ENCODE measurements at regions not wholly inside any gene's neighbourhood (a gene's known extent, or its start where the extent isn't known, plus 50 kb on each side); places are given as distances from the start of the nearest gene placed in this dataset.
"Not testable (repeated sequence)": the region's sequence is repeated elsewhere in the genome, so short reads cannot be mapped to it uniquely, and the experiment has no call there.

DNA sequence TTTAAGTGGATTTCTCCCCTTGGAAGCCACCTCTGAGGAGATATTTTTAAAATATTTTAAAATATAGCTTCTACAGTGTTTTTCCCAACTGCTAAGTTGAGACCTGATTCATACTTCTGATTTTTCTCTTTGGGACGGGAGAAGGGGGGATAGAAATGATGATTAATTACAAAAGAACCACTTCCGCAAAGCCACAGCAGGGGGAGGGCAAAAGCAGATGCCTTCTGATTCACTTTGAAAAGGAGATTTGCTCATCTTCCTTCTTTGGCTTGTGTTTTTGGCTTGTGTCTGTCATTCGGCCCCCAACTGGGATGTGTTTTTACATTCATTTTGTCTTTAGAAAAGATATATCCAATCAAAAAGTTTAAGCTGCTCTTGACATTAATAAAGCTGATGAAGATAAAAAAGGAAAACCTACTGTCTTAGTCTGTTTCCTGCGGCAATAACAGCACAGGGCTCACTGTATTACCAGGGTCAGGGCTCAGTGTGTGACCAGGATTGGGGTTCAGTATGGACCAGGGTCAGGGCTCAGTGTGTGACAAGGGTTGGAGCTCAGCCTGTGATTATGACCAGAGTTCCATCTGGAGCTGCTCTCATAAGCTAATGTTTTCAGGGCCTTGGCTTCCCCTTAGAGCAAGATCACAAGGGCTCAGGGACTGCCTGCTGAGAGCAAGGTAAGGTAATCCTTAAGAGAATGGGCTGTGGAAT, 223.2 kb downstream of the MTHFS start:
- no peak for ATAC-seq

DNA sequence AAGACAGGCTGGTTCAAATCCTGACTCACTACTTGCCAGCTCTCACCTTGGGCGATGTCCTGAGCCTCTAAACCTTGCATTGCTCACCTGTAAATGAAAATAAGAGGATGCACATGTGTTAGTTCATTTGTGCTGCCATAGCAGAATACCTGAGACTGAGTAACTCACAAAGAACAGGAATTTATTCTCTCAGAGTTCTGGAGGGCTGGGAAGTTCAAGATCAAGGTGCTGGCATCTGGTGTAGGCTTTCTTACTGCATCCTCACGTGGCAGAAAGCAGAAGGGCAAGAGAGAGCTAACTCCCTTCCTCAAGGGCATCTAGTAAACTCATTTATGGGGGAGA, 222.7 kb downstream of the MTHFS start:
- no peak for ATAC-seq

- ATAC-seq = no peak
Measured at GRCh38 chr15:79675982-79676381, 220.8 kb downstream of the MTHFS start.

- no peak for ATAC-seq
Measured at GRCh38 chr15:79676621-79677020, 220.2 kb downstream of the MTHFS start.

DNA sequence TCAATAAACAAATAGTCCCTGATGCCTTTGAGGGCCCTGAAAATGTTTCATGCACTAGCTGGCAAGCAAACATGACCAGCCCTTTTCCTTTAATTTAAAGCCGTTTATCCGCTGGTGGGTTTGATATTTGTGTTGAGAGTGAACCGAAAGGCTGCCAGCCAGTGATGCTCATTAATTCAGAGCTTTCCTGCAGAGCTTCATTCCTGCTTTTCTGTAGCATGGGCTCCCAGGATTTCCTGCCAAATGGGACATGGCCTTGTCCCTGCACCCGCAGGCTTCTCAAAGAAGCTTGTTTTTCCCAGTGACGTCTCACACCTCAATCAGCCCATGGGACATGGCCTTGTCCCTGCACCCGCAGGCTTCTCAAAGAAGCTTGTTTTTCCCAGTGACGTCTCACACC, 219.6 kb downstream of the MTHFS start:
- no peak for ATAC-seq

DNA sequence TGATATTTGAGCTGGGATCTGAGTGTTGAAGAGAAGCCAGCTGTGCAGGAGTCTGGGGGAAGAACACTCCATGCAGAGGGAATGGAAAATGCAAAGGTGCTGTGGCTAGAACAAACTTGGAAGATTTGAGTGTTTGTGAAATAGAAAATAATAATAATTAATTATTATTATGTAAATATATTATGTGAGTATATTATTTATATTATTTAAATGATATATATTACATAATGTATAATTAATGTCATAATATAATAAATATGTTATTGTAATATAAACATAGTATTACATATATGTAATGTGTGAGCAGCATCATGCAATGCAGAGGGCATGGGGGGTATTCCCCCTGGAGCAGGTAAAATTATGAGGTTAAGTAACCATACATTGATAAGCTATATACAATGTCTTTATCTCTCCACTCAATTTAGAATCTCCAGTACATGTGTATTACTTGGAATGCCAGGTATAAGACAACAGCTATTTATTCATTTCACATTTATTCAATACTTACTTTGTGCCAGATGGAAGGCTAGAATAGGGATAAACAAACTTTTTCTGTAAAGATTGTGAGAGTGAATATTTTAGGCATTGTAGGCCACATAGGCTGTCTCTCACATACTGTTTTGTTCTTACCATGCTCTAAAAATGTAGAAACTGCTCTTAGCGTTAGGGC, 218.6 kb downstream of the MTHFS start:
- no peak for ATAC-seq

DNA sequence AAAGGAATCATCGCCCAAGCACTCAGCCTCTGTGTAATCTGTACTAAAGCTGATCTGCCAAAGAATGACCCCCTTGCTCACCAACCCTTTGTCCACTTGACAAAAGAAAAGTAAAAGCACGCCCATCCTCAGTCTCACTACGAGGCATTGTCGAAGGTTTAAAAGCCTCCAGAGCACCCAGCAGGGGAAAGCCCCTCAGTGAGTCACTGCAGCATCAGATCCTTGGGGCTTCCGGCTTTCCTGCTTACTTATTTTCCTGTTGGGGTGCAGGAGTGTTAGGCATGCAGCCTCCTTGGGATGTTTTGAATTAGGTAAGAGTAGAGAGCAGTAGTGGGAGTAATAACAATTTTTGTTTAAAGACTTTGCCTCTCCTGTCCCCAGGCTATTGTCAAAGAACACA, 216.1 kb downstream of the MTHFS start:
- peak; percentile 42 for ATAC-seq

DNA sequence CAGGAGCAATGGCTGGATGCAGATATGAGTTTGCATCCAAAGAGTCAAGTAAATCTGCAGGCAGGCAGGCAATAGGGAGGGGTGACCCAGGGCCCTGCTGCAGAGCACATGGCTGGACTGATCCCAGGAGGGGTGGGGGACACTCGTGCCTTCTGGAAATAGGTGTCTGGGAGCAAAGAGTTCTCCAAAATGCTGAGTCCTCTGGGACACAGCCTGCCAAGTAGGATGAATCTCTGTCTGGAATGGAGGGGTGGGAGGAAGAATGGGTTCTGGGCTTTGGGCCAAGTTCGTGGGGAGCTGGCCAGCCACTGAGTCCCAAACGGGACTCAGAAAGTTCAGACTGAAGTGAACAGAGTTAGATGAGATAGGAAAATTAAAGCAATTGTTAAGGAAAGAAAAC, 214.5 kb downstream of the MTHFS start:
- ATAC-seq = no peak

- no peak for ATAC-seq
Measured at GRCh38 chr15:79682851-79683288, 213.9 kb downstream of the MTHFS start.

- ATAC-seq = no peak
Measured at GRCh38 chr15:79689030-79689429, 207.8 kb downstream of the MTHFS start.

GRCh38 chr15:79700951-79701480, 195.8 kb downstream of the MTHFS start:
- ATAC-seq = no peak

- no peak for ATAC-seq
Measured at GRCh38 chr15:79702621-79703020, 194.2 kb downstream of the MTHFS start.

DNA sequence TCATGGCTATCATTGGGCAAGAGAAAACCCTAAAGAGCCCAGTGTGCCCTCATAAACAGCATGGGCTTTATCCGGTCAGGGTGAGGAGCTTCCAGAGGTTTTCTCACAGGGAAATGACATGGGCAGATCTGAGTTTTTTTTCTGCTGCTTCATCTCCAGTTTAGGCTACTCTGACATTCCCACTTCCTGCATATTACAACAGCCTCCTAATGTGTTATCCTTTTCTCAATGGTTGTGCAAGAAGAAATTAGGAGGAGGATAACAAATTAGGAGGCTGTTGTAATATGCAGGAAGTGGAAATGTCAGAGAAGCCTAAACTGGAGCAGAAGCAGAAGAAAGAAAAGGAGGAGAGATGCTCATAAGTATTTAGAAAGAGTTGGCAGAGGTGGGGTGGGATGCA, 175.6 kb downstream of the MTHFS start:
- no peak for ATAC-seq

- ATAC-seq = no peak
Measured at GRCh38 chr15:79724312-79724711, 172.5 kb downstream of the MTHFS start.

GRCh38 chr15:79724804-79725203, 172.0 kb downstream of the MTHFS start:
- no peak for ATAC-seq

DNA sequence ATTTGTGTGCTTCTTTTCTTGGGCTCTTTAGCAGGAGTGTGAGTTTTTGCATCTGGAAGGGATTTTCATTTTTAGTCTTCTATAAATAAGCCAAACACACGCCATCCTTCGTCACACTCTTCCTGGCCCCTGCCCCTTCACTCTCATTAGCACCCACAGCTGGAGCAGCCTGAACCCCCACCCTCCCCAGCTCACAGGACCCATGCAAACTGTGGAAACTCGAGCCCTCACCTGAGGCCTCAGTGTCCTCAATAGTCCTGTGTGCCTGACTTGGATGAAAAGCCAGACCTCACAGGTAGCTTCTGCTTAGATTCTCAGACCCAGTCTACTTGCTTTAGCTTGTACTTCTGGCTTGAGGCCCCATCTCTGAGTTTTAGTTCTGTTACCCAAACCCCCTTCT, 167.9 kb downstream of the MTHFS start:
- ATAC-seq = no peak

- ATAC-seq = no peak
Measured at GRCh38 chr15:79736435-79737000, 160.3 kb downstream of the MTHFS start.

DNA sequence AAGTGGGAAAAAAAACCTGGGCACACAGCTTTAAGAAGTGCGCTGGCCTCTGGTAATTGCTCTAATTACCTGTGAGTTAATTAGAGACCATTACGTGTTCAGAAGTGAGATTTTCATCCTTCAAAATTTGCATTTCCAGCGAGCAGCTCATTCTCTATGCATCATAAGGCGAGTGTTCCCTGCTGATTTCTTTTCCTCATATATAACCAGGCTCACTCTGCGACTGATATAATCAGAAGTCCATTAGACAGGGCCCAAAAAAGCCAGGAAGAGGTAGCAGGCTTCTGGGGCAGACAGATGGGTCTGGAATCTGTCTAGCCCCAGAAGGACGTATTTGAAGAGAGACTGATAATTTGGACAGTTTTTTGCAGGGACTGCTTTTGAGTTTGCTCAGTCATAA, 158.7 kb downstream of the MTHFS start:
- no peak for ATAC-seq

- ATAC-seq = no peak
Measured at GRCh38 chr15:79740561-79740960, 156.3 kb downstream of the MTHFS start.

GRCh38 chr15:79743032-79743431, 153.8 kb downstream of the MTHFS start:
- ATAC-seq = no peak

DNA sequence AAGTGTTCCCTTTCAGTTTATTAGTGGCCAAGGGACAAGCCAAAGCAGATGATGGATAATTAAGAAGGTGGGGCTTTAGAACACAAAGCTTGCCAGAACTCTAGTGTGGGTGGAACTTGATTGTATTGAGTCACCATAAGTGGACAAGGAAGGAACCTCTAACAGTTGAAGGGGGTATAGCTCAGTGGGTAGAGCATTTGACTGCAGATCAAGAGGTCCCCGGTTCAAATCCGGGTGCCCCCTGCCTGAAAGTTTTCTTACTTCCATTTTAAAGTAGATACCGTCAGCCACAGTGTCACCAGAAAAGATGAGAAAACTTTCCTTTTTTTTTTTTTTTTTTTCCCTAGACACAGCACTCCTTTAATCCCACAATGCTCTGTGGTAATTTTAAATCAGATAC, 152.3 kb downstream of the MTHFS start:
- ATAC-seq = not testable (repeated sequence)

GRCh38 chr15:79756365-79756764, 140.4 kb downstream of the MTHFS start:
- ATAC-seq = no peak

- ATAC-seq = no peak
Measured at GRCh38 chr15:79765081-79765480, 131.7 kb downstream of the MTHFS start.

DNA sequence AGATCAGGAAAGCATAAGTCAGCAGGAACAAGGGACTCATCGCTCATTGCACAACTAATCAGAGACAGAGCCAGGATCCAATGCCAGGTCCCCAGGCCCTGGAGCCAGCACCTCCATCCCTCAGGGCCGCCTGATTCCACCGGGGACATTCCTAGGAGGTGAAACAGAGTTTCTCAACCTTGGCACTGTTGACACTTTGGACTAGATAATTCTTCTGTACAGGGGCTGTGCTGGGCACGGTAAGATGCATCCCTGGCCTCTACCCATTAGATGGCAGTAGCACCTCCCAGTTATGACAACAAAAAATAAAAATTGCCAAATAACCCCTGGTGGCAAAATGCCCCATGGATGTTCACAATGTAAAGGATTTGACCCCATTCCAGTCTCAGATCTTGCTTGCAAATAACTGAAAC, 127.7 kb downstream of the MTHFS start:
- ATAC-seq = peak; percentile 31

Data from esophagus mucosa (tissue), 1 donor.